IMR-90 (cell line): ENCODE measurements at regions not wholly inside any gene's neighbourhood (a gene's known extent, or its start where the extent isn't known, plus 50 kb on each side); places are given as distances from the start of the nearest gene placed in this dataset.

Source experiments
- ATAC-seq: fragments of 200-7000 bp; cut with Tn5 transposase; 2 replicates; pipeline ENCODE4 v1.9.1; 2020; ENCODE audit warnings: low read depth, mild to moderate bottlenecking, moderate library complexity
- BruUV-seq: library from RNA; stranded (reverse); fragments of 400-500 nt; replicated peaks from 2 replicates; lab custom pipeline; 2021; lab: Mats Ljungman, UMichigan
- CTCF ChIA-PET: fragments of 300-600 bp; formaldehyde crosslinking; extraction: SDS; loops from one replicate; lab custom pipeline; 2021; ENCODE audit warnings: antibody characterized with exemption; lab: Yijun Ruan, JAX
- POLR2A ChIA-PET: fragments of 300-600 bp; sonication (Branson Sonifier 250); formaldehyde crosslinking; loops from one replicate; lab custom pipeline; 2022; ENCODE audit warnings: antibody characterized with exemption; ENCODE audit not compliant: unreplicated experiment; lab: Charles Lee
- DNase-seq: peaks from one replicate; pipeline ENCODE4 v3.0.0; 2013
- H2AFZ ChIP-seq: replicated peaks from 2 replicates; pipeline ENCODE3; 2013; ENCODE audit warnings: low read length, mild to moderate bottlenecking; ENCODE audit not compliant: poor library complexity
- H2AK5ac ChIP-seq: 2 replicates; pipeline ENCODE4 v1.6.1; 2013; ENCODE audit warnings: low read depth, low read length, inconsistent platforms
- H2AK9ac ChIP-seq: replicated peaks from 2 replicates; pipeline ENCODE3; 2013; ENCODE audit warnings: mild to moderate bottlenecking, low read depth, low read length, moderate library complexity; ENCODE audit not compliant: poor library complexity
- H2BK120ac ChIP-seq: 2 replicates; pipeline ENCODE4 v1.6.1; 2013; ENCODE audit warnings: low read depth, low read length, inconsistent platforms
- H2BK15ac ChIP-seq: 3 replicates; pipeline ENCODE4 v1.6.1; 2013; ENCODE audit warnings: low read depth, low read length, inconsistent platforms
- H2BK20ac ChIP-seq: 2 replicates; pipeline ENCODE4 v1.6.1; 2013; ENCODE audit warnings: low read depth, mild to moderate bottlenecking, inconsistent platforms, low read length, moderate library complexity
- H2BK5ac ChIP-seq: 2 replicates; pipeline ENCODE4 v1.6.1; 2013; ENCODE audit warnings: mild to moderate bottlenecking, low read depth, low read length, inconsistent platforms; ENCODE audit not compliant: poor library complexity, severe bottlenecking
- H3K14ac ChIP-seq: replicated peaks from 2 replicates; pipeline ENCODE4 v1.6.1; 2013; ENCODE audit warnings: low read depth, low read length, inconsistent platforms
- H3K18ac ChIP-seq: 2 replicates; pipeline ENCODE4 v1.6.1; 2013; ENCODE audit warnings: low read depth, low read length, control low read depth
- H3K23ac ChIP-seq: 2 replicates; pipeline ENCODE4 v1.6.1; 2013; ENCODE audit warnings: low read depth, low read length, inconsistent platforms
- H3K27ac ChIP-seq: 2 replicates; pipeline ENCODE4 v1.5.1; 2013; ENCODE audit warnings: mild to moderate bottlenecking, control low read depth, low read length; ENCODE audit not compliant: insufficient read depth
- H3K27me3 ChIP-seq: 2 replicates; pipeline ENCODE4 v1.6.1; 2013; ENCODE audit warnings: low read length; ENCODE audit not compliant: control insufficient read depth, insufficient read depth
- H3K36me3 ChIP-seq: 2 replicates; pipeline ENCODE4 v1.6.1; 2013; ENCODE audit warnings: low read length, mixed read lengths; ENCODE audit not compliant: control insufficient read depth, insufficient read depth
- H3K4ac ChIP-seq: 2 replicates; pipeline ENCODE4 v1.6.1; 2013; ENCODE audit warnings: low read depth, low read length, inconsistent platforms
- H3K4me1 ChIP-seq: 2 replicates; pipeline ENCODE4 v1.6.1; 2013; ENCODE audit warnings: low read length, mixed read lengths; ENCODE audit not compliant: control insufficient read depth, insufficient read depth
- H3K4me2 ChIP-seq: 2 replicates; pipeline ENCODE4 v1.6.1; 2013; ENCODE audit warnings: low read depth, mild to moderate bottlenecking, control low read depth, low read length, moderate library complexity
- H3K4me3 ChIP-seq: 2 replicates; pipeline ENCODE4 v1.5.1; 2013; ENCODE audit warnings: low read depth, mild to moderate bottlenecking, control low read depth, low read length, moderate library complexity; ENCODE audit not compliant: insufficient read depth
- H3K56ac ChIP-seq: 2 replicates; pipeline ENCODE4 v1.6.1; 2013; ENCODE audit warnings: low read length, inconsistent platforms; ENCODE audit not compliant: insufficient read depth; ENCODE audit errors: extremely low read depth
- H3K79me1 ChIP-seq, 2 experiments: 2 replicates each; pipeline ENCODE4 v1.6.1; 2013; ENCODE audit warnings: low read length in 2 of 2, inconsistent platforms in 1 of 2, low read depth in 1 of 2
- H3K9ac ChIP-seq: 2 replicates; pipeline ENCODE4 v1.6.1; 2013; ENCODE audit warnings: low read depth, low read length, control low read depth
- H3K9me1 ChIP-seq: 2 replicates; pipeline ENCODE4 v1.6.1; 2013; ENCODE audit warnings: low read length, inconsistent platforms; ENCODE audit not compliant: insufficient read depth
- H3K9me3 ChIP-seq: 2 replicates; pipeline ENCODE4 v1.6.1; 2013; ENCODE audit warnings: low read length; ENCODE audit not compliant: control insufficient read depth, insufficient read depth
- H4K20me1 ChIP-seq: 2 replicates; pipeline ENCODE4 v1.6.1; 2013; ENCODE audit warnings: low read length, inconsistent platforms; ENCODE audit not compliant: insufficient read depth
- H4K5ac ChIP-seq: 2 replicates; pipeline ENCODE4 v1.6.1; 2013; ENCODE audit warnings: mild to moderate bottlenecking, low read depth, low read length, control low read depth
- H4K8ac ChIP-seq, 2 experiments: 2 replicates each; pipeline ENCODE4 v1.6.1; 2013; ENCODE audit warnings: low read depth in 2 of 2, low read length in 2 of 2, control low read depth in 1 of 2, inconsistent platforms in 1 of 2
- H4K91ac ChIP-seq: 2 replicates; pipeline ENCODE4 v1.6.1; 2013; ENCODE audit warnings: low read depth, low read length, inconsistent platforms; ENCODE audit not compliant: insufficient read depth
- BHLHE40 ChIP-seq: fragments of 150-350 bp; IDR thresholded peaks from 2 replicates; pipeline ENCODE4 v1.6.1; 2016; ENCODE audit warnings: mild to moderate bottlenecking, low read depth, low read length
- CEBPB ChIP-seq: IDR thresholded peaks from 2 replicates; pipeline ENCODE4 v1.6.1; 2012; ENCODE audit warnings: low read depth, low read length, improper control_type of control experiment
- MAFK ChIP-seq: IDR thresholded peaks from 2 replicates; pipeline ENCODE4 v1.6.1; 2012; ENCODE audit warnings: low read depth, low read length, improper control_type of control experiment
- MAZ ChIP-seq: IDR thresholded peaks from 2 replicates; pipeline ENCODE4 v1.6.1; 2012; ENCODE audit warnings: low read depth, mild to moderate bottlenecking, low read length, improper control_type of control experiment, moderate library complexity, borderline replicate concordance
- MXI1 ChIP-seq: IDR thresholded peaks from 2 replicates; pipeline ENCODE4 v1.6.1; 2012; ENCODE audit warnings: low read depth, mild to moderate bottlenecking, low read length, moderate library complexity, borderline replicate concordance
- RAD21 ChIP-seq: IDR thresholded peaks from 2 replicates; pipeline ENCODE4 v1.6.1; 2012; ENCODE audit warnings: low read length, improper control_type of control experiment
- RCOR1 ChIP-seq: IDR thresholded peaks from 2 replicates; pipeline ENCODE4 v1.6.1; 2012; ENCODE audit warnings: mild to moderate bottlenecking, low read length, improper control_type of control experiment; ENCODE audit not compliant: insufficient replicate concordance
- RFX5 ChIP-seq: IDR thresholded peaks from 2 replicates; pipeline ENCODE4 v1.8.0; 2012; ENCODE audit warnings: low read depth, mild to moderate bottlenecking, low read length, moderate library complexity
- WGBS, 2 experiments: methylation state at CpG; one replicate each; pipeline versions ENCODE4 v1.1.5 to v1.1.7; 2013; ENCODE audit warnings: missing lambda C conversion rate in 2 of 2; ENCODE audit not compliant: insufficient read length in 1 of 2; ENCODE audit errors: extremely low coverage in 2 of 2; 5-methylcytosine and 5-hydroxymethylcytosine counted together
- dilution Hi-C: fragments of 300-500 bp; cut with HindIII; formaldehyde crosslinking; loops from one replicate; pipeline ENCODE4 v1.14.3; 2018; ENCODE audit warnings: low sequenced_read_pairs; ENCODE audit not compliant: unreplicated experiment
- in situ Hi-C: fragments of 300-500 bp; cut with MboI; formaldehyde crosslinking; loops from 3 replicates; pipeline ENCODE4 v1.14.3; 2019; ENCODE audit warnings: low sequenced_read_pairs, inconsistent platforms, mixed read lengths
- intact Hi-C: fragments of 100-400 bp; cut with micrococcal nuclease; formaldehyde crosslinking; loops from 2 replicates; pipeline ENCODE4 v1.10.0; 2022
- TF ChIP-seq, protein P1 (sequence below): fragments of 150-350 bp; IDR thresholded peaks from 2 replicates; pipeline ENCODE4 v1.6.1; 2017; ENCODE audit warnings: mild to moderate bottlenecking, antibody characterized with exemption, low read length, low read depth
- TF ChIP-seq, protein P2 (sequence below): conservative IDR thresholded peaks from 2 replicates; pipeline ENCODE4 v1.5.1; 2012; ENCODE audit warnings: mild to moderate bottlenecking, low read depth, low read length, improper control_type of control experiment
- TF ChIP-seq, protein P3 (sequence below): fragments of 150-350 bp; IDR thresholded peaks from 2 replicates; pipeline ENCODE4 v1.6.1; 2016; ENCODE audit warnings: low read depth, mild to moderate bottlenecking, low read length, moderate library complexity, borderline replicate concordance

DNA sequence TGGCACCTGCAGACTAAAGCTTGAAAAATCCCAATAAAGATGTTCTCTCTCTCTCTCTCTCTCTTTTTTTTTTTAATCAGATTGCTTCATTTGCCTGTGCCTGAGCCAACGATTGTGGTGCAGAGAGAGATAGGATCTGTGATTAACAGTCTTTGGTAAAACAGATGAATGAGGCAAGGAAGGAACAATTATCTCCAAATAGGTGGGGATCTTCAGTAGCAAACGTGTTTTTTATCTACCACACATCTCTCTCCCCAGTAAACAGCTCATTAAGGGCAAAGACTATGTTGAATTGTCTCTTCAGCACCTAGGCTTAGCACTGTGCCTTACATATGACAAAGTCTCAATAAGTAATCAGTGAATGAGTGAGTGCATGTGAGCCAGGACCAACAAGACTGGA lies 96.3 kb downstream of the SMIM20 start:
- no peak overlapping the region for H4K91ac ChIP-seq
- no peaks in the 10 kb centered on the region for H3K9me3 ChIP-seq
- no peak overlapping the region for H3K23ac ChIP-seq
- H2AK5ac ChIP-seq = no peak overlapping the region
- POLR2A ChIA-PET = no interaction called here
- no peaks in the 10 kb centered on the region for H4K20me1 ChIP-seq
- no peak overlapping the region for H3K18ac ChIP-seq
- dilution Hi-C loops = no loop called here
- H3K4me1 ChIP-seq = peaks cover 8% of the 10 kb centered on the region
- ATAC-seq (no peak), DNase-seq (no peak)
- no peak overlapping the region for H4K8ac ChIP-seq
- H3K4me3 ChIP-seq = no peak overlapping the region
- no peak overlapping the region for H2AK9ac ChIP-seq
- H3K56ac ChIP-seq = no peak overlapping the region
- CTCF ChIA-PET = interaction anchor here (1.4 kb wide), 1 partner anchor 22 kb away, joined by 5 read pairs; no protein-coding TSS in a partner anchor
- H2BK120ac ChIP-seq = no peak overlapping the region
- H2BK5ac ChIP-seq = no peak overlapping the region
- H2AFZ ChIP-seq = no peak overlapping the region
- peaks cover 22% of the 10 kb centered on the region for H3K27me3 ChIP-seq
- H2BK15ac ChIP-seq = no peak overlapping the region
- no CpG with 5 or more reads among the region's 2 CpGs for WGBS, 2 experiments
- intact Hi-C loops = no loop called here
- H3K4ac ChIP-seq = no peak overlapping the region
- H3K14ac ChIP-seq = no peak overlapping the region
- H3K4me2 ChIP-seq = no peak overlapping the region
- no peaks in the 10 kb centered on the region for H3K79me1 ChIP-seq
- BruUV-seq = no TSS peak
- H3K9ac ChIP-seq = no peak overlapping the region
- H3K36me3 ChIP-seq = no peaks in the 10 kb centered on the region
- H2BK20ac ChIP-seq = no peak overlapping the region
- H3K9me1 ChIP-seq = peaks cover 7% of the 10 kb centered on the region
- no peak overlapping the region for H3K27ac ChIP-seq
- TF ChIP-seq CEBPB = no peak
- no peak for TF ChIP-seq BHLHE40
- TF ChIP-seq, protein P1, sequence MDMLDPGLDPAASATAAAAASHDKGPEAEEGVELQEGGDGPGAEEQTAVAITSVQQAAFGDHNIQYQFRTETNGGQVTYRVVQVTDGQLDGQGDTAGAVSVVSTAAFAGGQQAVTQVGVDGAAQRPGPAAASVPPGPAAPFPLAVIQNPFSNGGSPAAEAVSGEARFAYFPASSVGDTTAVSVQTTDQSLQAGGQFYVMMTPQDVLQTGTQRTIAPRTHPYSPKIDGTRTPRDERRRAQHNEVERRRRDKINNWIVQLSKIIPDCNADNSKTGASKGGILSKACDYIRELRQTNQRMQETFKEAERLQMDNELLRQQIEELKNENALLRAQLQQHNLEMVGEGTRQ = no peak
- no peak for TF ChIP-seq RAD21
- TF ChIP-seq MAFK = no peak
- TF ChIP-seq, protein P2, sequence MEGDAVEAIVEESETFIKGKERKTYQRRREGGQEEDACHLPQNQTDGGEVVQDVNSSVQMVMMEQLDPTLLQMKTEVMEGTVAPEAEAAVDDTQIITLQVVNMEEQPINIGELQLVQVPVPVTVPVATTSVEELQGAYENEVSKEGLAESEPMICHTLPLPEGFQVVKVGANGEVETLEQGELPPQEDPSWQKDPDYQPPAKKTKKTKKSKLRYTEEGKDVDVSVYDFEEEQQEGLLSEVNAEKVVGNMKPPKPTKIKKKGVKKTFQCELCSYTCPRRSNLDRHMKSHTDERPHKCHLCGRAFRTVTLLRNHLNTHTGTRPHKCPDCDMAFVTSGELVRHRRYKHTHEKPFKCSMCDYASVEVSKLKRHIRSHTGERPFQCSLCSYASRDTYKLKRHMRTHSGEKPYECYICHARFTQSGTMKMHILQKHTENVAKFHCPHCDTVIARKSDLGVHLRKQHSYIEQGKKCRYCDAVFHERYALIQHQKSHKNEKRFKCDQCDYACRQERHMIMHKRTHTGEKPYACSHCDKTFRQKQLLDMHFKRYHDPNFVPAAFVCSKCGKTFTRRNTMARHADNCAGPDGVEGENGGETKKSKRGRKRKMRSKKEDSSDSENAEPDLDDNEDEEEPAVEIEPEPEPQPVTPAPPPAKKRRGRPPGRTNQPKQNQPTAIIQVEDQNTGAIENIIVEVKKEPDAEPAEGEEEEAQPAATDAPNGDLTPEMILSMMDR = no peak
- TF ChIP-seq RFX5 = no peak
- no peak for TF ChIP-seq MXI1
- TF ChIP-seq MAZ = no peak
- no peak for TF ChIP-seq RCOR1
- TF ChIP-seq, protein P3, sequence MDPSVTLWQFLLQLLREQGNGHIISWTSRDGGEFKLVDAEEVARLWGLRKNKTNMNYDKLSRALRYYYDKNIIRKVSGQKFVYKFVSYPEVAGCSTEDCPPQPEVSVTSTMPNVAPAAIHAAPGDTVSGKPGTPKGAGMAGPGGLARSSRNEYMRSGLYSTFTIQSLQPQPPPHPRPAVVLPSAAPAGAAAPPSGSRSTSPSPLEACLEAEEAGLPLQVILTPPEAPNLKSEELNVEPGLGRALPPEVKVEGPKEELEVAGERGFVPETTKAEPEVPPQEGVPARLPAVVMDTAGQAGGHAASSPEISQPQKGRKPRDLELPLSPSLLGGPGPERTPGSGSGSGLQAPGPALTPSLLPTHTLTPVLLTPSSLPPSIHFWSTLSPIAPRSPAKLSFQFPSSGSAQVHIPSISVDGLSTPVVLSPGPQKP = no peak
- no peak overlapping the region for H4K5ac ChIP-seq
- in situ Hi-C loops = no loop called here
